ENCODE measurements at regions not wholly inside any gene's neighbourhood (a gene's known extent, or its start where the extent isn't known, plus 50 kb on each side); places are given as distances from the start of the nearest gene placed in this dataset.

GRCh38 chr12:73529954-73530353, 1007.7 kb upstream of the ATXN7L3B start:
- ChIA-PET POLR2A (no interaction called here), CTCF (no interaction called here)
- intact Hi-C loops (cut with micrococcal nuclease; ENCODE audit: unreplicated experiment) (no loop called here), in situ Hi-C loops (cut with HindIII; ENCODE audit: low pct_unique_long_range_greater_than_20kb, low sequenced_read_pairs) (no loop called here)
- TF ChIP-seq REST (IDR thresholded peaks at IDR 0.05; ENCODE audit: insufficient read depth in 1 of 2, low read depth in 2 of 2, low read length in 1 of 2) (no peak), SIN3A (IDR thresholded peaks at IDR 0.05; ENCODE audit: borderline replicate concordance, insufficient read depth, low read depth, low read length) (no peak), CTCF (IDR thresholded peaks at IDR 0.05) (no peak), TCF7L2 (IDR thresholded peaks at IDR 0.05; ENCODE audit: low read depth, low read length) (no peak), POLR2AphosphoS5 (IDR thresholded peaks at IDR 0.05; ENCODE audit: low read depth, low read length) (no peak)
- no peaks in the 10 kb centered on the region for H3K27me3 ChIP-seq (ENCODE audit: control insufficient read depth, insufficient read depth, low read length)
- no peak overlapping the region for H3K4me3 ChIP-seq (ENCODE audit: low read depth in 2 of 2, low read length in 2 of 2)
- ATAC-seq (no peak), DNase-seq (ENCODE audit: low read depth, low spot score) (no peak)
- no peaks in the 10 kb centered on the region for H3K4me1 ChIP-seq (ENCODE audit: control insufficient read depth, insufficient read depth, low read length)
- H3K27ac ChIP-seq (ENCODE audit: low read length), result no peak overlapping the region
- no TSS peak for BruUV-seq (replicated peaks)
- H3K9me3 ChIP-seq (ENCODE audit: control insufficient read depth, insufficient read depth, low read depth, low read length), result peaks cover under 1% of the 10 kb centered on the region; the same call in 1 of the 2 replicates
- no peaks in the 10 kb centered on the region; the same call in 1 of the 2 replicates for H3K36me3 ChIP-seq (ENCODE audit: control insufficient read depth, insufficient read depth, low read length)

- ChIA-PET CTCF (no interaction called here), POLR2A (no interaction called here)
- Histone ChIP-seq H3K27ac (ENCODE audit: low read length) (no peak overlapping the region), H3K27me3 (ENCODE audit: control insufficient read depth, insufficient read depth, low read length) (no peaks in the 10 kb centered on the region), H3K9me3 (ENCODE audit: control insufficient read depth, insufficient read depth, low read depth, low read length) (no peaks in the 10 kb centered on the region; the same call in 1 of the 2 replicates), H3K4me1 (ENCODE audit: control insufficient read depth, insufficient read depth, low read length) (no peaks in the 10 kb centered on the region), H3K36me3 (ENCODE audit: control insufficient read depth, insufficient read depth, low read length) (no peaks in the 10 kb centered on the region; the same call in 1 of the 2 replicates), H3K4me3 (ENCODE audit: low read depth in 2 of 2, low read length in 2 of 2) (no peak overlapping the region)
- TF ChIP-seq REST (IDR thresholded peaks at IDR 0.05; ENCODE audit: insufficient read depth in 1 of 2, low read depth in 2 of 2, low read length in 1 of 2) (no peak), SIN3A (IDR thresholded peaks at IDR 0.05; ENCODE audit: borderline replicate concordance, insufficient read depth, low read depth, low read length) (no peak), POLR2AphosphoS5 (IDR thresholded peaks at IDR 0.05; ENCODE audit: low read depth, low read length) (no peak), CTCF (IDR thresholded peaks at IDR 0.05) (no peak), TCF7L2 (IDR thresholded peaks at IDR 0.05; ENCODE audit: low read depth, low read length) (no peak)
- in situ Hi-C loops (cut with HindIII; ENCODE audit: low pct_unique_long_range_greater_than_20kb, low sequenced_read_pairs), result no loop called here
- no TSS peak for BruUV-seq (replicated peaks)
- no peak for DNase-seq (ENCODE audit: low read depth, low spot score)
- intact Hi-C loops (cut with micrococcal nuclease; ENCODE audit: unreplicated experiment), result no loop called here
- no peak for ATAC-seq
Measured at GRCh38 chr12:73531752-73532151, 1005.9 kb upstream of the ATXN7L3B start.

Measured in Panc1 (cell line).